GM19023 (cell line): ENCODE measurements at regions not wholly inside any gene's neighbourhood (a gene's known extent, or its start where the extent isn't known, plus 50 kb on each side); places are given as distances from the start of the nearest gene placed in this dataset.
"Not testable (repeated sequence)": the region's sequence is repeated elsewhere in the genome, so short reads cannot be mapped to it uniquely, and the experiment has no call there.

ENCODE experiments used
- ATAC-seq: cut with Tn5 transposase; IDR thresholded peaks from one replicate; pipeline ENCODE4 v1.9.1; 2021; ENCODE audit warnings: mild to moderate bottlenecking, moderate library complexity; ENCODE audit not compliant: unreplicated experiment

GRCh38 chr19:23474761-23475160, 79.5 kb upstream of the ZNF91 start:
- no peak for ATAC-seq

DNA sequence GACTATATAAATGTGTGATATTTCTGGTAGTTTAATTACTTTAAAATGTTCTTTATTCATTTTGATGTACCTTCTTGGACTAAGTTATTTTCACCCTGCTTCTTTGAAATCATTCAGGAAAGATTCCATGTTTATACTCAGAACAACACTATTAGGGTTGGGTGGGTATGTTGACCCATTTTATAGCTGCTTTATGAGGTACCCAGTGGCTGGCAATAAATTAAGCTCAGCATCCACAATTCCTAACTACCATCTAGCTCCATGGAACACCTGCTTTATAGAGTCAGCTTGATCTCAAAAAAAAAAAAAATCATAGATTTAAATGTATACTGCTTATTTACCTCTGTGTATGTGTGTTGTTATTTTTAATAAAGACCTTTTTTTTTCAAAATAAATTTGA, 78.9 kb upstream of the ZNF91 start:
- ATAC-seq = no peak

DNA sequence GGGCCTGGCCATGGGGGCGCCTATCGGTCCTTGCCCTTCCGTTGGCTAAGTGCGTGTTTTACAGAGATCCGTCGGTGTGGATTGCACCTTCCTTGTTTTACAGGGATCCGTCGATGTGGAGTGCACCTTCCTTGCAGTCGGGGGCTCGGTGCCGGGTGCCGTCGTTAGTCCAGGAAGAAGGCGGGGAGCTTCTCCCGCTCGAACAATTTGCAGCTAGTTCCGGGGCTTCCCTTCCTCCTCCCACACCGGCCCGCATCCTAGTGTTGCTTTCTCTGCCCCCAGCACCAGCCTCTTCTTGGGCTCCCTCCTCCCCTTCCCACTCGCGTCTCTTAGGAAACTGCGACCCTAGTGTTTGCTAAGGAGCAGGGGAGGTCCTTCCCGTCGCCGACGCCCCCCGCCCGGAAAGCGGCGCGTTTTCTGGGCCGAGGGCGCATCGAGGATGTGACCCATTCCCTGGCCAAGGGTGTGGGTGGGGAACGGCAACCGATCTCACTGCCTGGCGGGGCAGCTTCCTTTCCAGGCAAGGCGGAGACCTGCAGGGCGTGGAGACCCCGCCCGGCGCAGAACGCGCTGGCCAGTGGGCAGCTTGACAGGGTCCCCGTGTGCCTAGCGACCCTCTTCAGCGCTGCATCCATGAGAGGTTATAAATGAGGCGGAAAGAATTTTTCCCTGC, 75.7 kb upstream of the ZNF91 start:
- ATAC-seq = no peak

DNA sequence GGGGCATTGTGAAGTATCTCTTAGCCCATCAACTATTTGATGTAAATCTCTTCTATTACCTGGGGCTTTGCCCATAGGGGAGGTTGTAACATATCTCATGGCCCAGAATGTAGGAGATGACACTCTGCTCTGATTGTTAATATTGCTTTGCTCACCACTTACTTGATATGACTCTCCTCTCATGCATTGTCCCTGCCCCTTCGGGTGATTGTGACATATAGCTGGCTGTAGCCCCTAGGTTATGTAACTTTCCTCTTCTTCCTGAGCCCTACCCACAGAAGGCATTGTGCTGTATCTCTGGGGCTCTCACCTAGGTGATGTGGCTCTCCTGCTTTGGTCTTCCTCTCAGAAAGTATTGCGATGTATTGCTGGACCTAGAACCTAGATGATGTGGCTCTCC, 69.1 kb upstream of the ZNF91 start:
- ATAC-seq = not testable (repeated sequence)

DNA sequence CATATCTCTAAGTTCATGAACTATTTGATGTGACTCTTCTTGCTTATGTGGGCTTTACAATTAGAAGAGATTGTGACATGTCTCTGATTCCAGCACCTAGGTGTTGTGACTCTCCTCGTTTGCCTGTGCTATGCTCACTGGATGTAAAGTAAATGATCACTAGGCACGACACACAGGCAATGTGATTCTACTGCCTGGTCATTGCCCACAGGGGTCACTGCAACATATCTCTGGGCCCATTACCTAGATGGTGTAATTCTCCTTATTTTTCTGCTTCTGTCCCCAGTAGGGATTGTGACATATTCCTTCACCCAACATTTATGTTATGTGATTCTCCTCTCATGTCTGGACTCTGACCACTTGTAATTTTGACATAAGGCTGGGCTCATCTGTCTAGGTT, 65.8 kb upstream of the ZNF91 start:
- ATAC-seq = no peak

- ATAC-seq = no peak
Measured at GRCh38 chr19:23460656-23461055, 65.4 kb upstream of the ZNF91 start.
